Heart left ventricle (tissue), 16 donors: ENCODE measurements at regions not wholly inside any gene's neighbourhood (a gene's known extent, or its start where the extent isn't known, plus 50 kb on each side); places are given as distances from the start of the nearest gene placed in this dataset.

ENCODE experiments used
- ATAC-seq, 4 donors: fragments of 200-7000 bp; cut with Tn5 transposase; one replicate each; pipeline ENCODE4 v1.9.1; 2020 to 2022; ENCODE audit warnings: moderate library complexity in 4 of 4, mild to moderate bottlenecking in 3 of 4, moderate number of reproducible peaks in 1 of 4
- DNase-seq, 5 donors: peaks; one replicate each; pipeline ENCODE4 v3.0.0-alpha.2; 2020
- H3K27ac ChIP-seq, 12 donors: fragments of 200-600 bp; sonication (generic) in 4 of 12; one replicate each; pipeline versions ENCODE4 v1.5.0 to v1.8.0; 2016 to 2022; ENCODE audit warnings: mild to moderate bottlenecking in 2 of 12
- H3K27me3 ChIP-seq, 9 donors: fragments of 200-600 bp; sonication (generic) in 2 of 9; one replicate each; pipeline versions ENCODE4 v1.5.1 to v1.8.0; 2016 to 2022; ENCODE audit warnings: mild to moderate bottlenecking in 3 of 9
- H3K36me3 ChIP-seq, 9 donors: fragments of 200-600 bp; sonication (generic) in 2 of 9; one replicate each; pipeline versions ENCODE4 v1.5.0 to v1.8.0; 2018 to 2022; ENCODE audit warnings: mild to moderate bottlenecking in 2 of 9
- H3K4me1 ChIP-seq, 12 donors: fragments of 200-600 bp; sonication (generic) in 4 of 12; one replicate each; pipeline versions ENCODE4 v1.5.0 to v1.8.0; 2016 to 2022; ENCODE audit warnings: mild to moderate bottlenecking in 3 of 12
- H3K4me3 ChIP-seq, 12 donors: fragments of 200-600 bp; sonication (generic) in 4 of 12; one replicate each; pipeline versions ENCODE4 v1.5.0 to v1.8.0; 2017 to 2022; ENCODE audit warnings: mild to moderate bottlenecking in 9 of 12, moderate library complexity in 4 of 12
- H3K9me3 ChIP-seq, 12 donors: fragments of 200-600 bp; sonication (generic) in 4 of 12; one replicate each; pipeline versions ENCODE4 v1.5.0 to v1.8.0; 2016 to 2022; ENCODE audit warnings: mild to moderate bottlenecking in 1 of 12
- CTCF ChIP-seq, 12 donors: fragments of 200-600 bp; sonication (generic) in 4 of 12; IDR thresholded peaks; one replicate each; pipeline versions ENCODE4 v1.5.0 to v1.8.0; 2018 to 2022; ENCODE audit warnings: antibody characterized with exemption in 12 of 12, mild to moderate bottlenecking in 5 of 12
- POLR2A ChIP-seq, 2 donors: fragments of 450-650 bp; IDR thresholded peaks; one replicate each; pipeline ENCODE4 v1.6.1; 2017; ENCODE audit warnings: antibody characterized with exemption in 2 of 2, mild to moderate bottlenecking in 2 of 2, moderate library complexity in 2 of 2
- WGBS, 4 donors: extraction: QIAGEN DNeasy Blood & Tissue Kit in 2 of 4; methylation state at CpG; one replicate each; pipeline versions ENCODE4 v1.1.5 to v1.1.7; 2013 to 2018; 5-methylcytosine and 5-hydroxymethylcytosine counted together
- intact Hi-C, 10 donors: fragments of 100-400 bp; cut with DNase I; formaldehyde crosslinking; loops; one replicate each; pipeline versions ENCODE4 v1.11.1 to v1.14.2; 2022
- donor health status: ischemic (EF 13 %, LVEDD 7.1; RV severe dilation, severe dysfunction).
- donor health status: healthy with polysubstance abuse.
- donor health status: DM: no; HTN: yes; CAD: no.
- donor health status: DM: no; HTN: no; CAD: no.
- donor health status: ischemic (EF 25% LVEDD 6.9; RV normal size, moderate dysfunction).
- donor health status: ischemic (EF 25% LVEDD 5.7; RV mildly dilated, moderate dysfunction).
- donor health status: healthy.
- donor health status: DM: yes; HTN: yes; CAD: no.
- donor health status: ischemic (EF 35%, LVEDD 5.7; RV mildly dilated, moderate dysfunction).
- donor health status: nonischemic (EF 11% LVEDD 7.7; RV severe dilation, severe dysfunction).
- donor health status: DM: yes; HTN: yes; CAD: no.
- donor health status: PGD.
- donor health status: ischemic (EF 29% LVEDD 5.4; RV normal size, mild dysfunction).
- donor health status: nonischemic (EF 23%, LVEDD 6.1; RV moderate dilation, normal function).

GRCh38 chr4:137293281-137293680 lies 239.0 kb downstream of the PCDH18 start:
- H3K4me1 ChIP-seq = peaks cover 0 to 5% (median 0%) of the 10 kb centered on the region in 12 donors
- H3K27me3 ChIP-seq = no peaks in the 10 kb centered on the region
- peak overlapping the region in 3 of 12 donors; percentile 27 to 39 (median 28) for H3K27ac ChIP-seq
- no peak for TF ChIP-seq CTCF (IDR thresholded peaks at IDR 0.05)
- TF ChIP-seq POLR2A (IDR thresholded peaks at IDR 0.05) = no peak
- WGBS, 4 donors = 78 to 90% (median 84%) methylated on average over 1 of the region's 1 CpG
- H3K4me3 ChIP-seq = peak overlapping the region in 1 of 12 donors; percentile 31
- DNase-seq = no peak
- no peak for ATAC-seq
- intact Hi-C loops = loop anchor here in 1 of 10 donors (10.0 kb wide), 1 partner anchor 242 kb away; the partner anchor contains the start of gene PCDH18
- H3K9me3 ChIP-seq = no peaks in the 10 kb centered on the region
- H3K36me3 ChIP-seq = no peaks in the 10 kb centered on the region

DNA sequence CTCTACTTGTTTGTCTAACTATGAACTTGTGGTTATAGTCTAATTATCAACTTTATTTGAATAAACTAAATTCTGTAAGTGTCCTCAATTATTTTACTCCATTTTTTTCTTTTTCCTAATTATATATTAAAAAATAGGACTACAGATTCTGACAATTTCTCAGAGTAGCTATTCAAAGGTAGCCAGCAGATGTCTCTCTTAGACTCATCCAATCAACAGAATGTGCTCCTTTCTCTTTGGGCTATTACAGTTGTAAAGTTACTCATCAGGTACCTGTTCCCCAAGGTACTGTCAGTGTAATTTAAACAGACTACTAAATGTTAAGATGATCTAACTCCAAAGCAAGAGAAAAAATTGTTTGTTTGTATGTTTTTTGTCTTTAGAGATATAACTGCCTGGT lies 248.6 kb downstream of the PCDH18 start:
- no peak overlapping the region for H3K4me3 ChIP-seq
- no peak for DNase-seq
- no peak overlapping the region for H3K27ac ChIP-seq
- H3K9me3 ChIP-seq = no peaks in the 10 kb centered on the region
- no peaks in the 10 kb centered on the region for H3K27me3 ChIP-seq
- intact Hi-C loops = loop anchor here in 3 of 10 donors (10.0 kb wide), 2 partner anchors 251 to 581 kb away; partner anchors contain the start of gene PCDH18 (in 2 of the 3)
- no peak for ATAC-seq
- no peaks in the 10 kb centered on the region for H3K36me3 ChIP-seq
- TF ChIP-seq CTCF (IDR thresholded peaks at IDR 0.05) (peak in 9 of 12 donors; percentile 14 to 48 (median 30)), POLR2A (IDR thresholded peaks at IDR 0.05) (no peak)
- no peaks in the 10 kb centered on the region for H3K4me1 ChIP-seq

DNA sequence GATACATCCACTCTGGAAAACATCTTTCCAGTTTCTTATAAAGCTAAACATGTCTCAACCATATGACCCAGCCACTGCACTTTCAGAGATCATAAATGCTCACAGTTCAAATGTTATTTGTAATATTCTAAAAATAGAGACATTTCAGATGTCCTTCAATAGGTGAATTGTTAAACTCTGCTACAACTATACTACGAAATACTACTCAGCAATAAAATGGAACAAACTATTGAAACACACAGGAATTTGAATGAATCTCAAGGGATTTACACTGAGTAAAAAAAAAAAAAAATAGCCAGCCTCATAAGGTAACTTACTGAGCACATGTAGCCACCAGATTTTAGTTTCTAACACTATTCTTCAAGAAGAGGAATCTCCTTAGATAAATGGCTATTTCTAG lies 253.9 kb downstream of the PCDH18 start:
- ATAC-seq (no peak), DNase-seq (no peak)
- H3K36me3 ChIP-seq = no peaks in the 10 kb centered on the region
- 63 to 82% (median 70%) methylated on average over 1 of the region's 1 CpG for WGBS, 4 donors
- peaks cover 0 to 10% (median 0%) of the 10 kb centered on the region in 12 donors for H3K4me1 ChIP-seq
- no peaks in the 10 kb centered on the region for H3K27me3 ChIP-seq
- no peak overlapping the region for H3K4me3 ChIP-seq
- H3K9me3 ChIP-seq = no peaks in the 10 kb centered on the region
- TF ChIP-seq POLR2A (IDR thresholded peaks at IDR 0.05) (no peak), CTCF (IDR thresholded peaks at IDR 0.05) (no peak)
- no peak overlapping the region for H3K27ac ChIP-seq
- intact Hi-C loops = loop anchor here in 1 of 10 donors (10.0 kb wide), 1 partner anchor 154 kb away; no protein-coding TSS in a partner anchor

GRCh38 chr4:137274404-137274803 lies 257.9 kb downstream of the PCDH18 start:
- intact Hi-C loops = loop anchor here in 1 of 10 donors (10.0 kb wide), 1 partner anchor 150 kb away; no protein-coding TSS in a partner anchor
- DNase-seq (no peak), ATAC-seq (peak in 1 of 4 donors; percentile 31)
- H3K27me3 ChIP-seq = no peaks in the 10 kb centered on the region
- H3K9me3 ChIP-seq = peaks cover 0 to 8% (median 0%) of the 10 kb centered on the region in 12 donors
- TF ChIP-seq POLR2A (IDR thresholded peaks at IDR 0.05) (no peak), CTCF (IDR thresholded peaks at IDR 0.05) (no peak)
- peaks cover 0 to 10% (median 0%) of the 10 kb centered on the region in 12 donors for H3K4me1 ChIP-seq
- H3K4me3 ChIP-seq = no peak overlapping the region
- 57 to 69% (median 64%) methylated on average over 1 of the region's 1 CpG for WGBS, 4 donors
- no peaks in the 10 kb centered on the region for H3K36me3 ChIP-seq
- H3K27ac ChIP-seq = no peak overlapping the region
